ENCODE measurements at regions not wholly inside any gene's neighbourhood (a gene's known extent, or its start where the extent isn't known, plus 50 kb on each side); places are given as distances from the start of the nearest gene placed in this dataset.

DNA sequence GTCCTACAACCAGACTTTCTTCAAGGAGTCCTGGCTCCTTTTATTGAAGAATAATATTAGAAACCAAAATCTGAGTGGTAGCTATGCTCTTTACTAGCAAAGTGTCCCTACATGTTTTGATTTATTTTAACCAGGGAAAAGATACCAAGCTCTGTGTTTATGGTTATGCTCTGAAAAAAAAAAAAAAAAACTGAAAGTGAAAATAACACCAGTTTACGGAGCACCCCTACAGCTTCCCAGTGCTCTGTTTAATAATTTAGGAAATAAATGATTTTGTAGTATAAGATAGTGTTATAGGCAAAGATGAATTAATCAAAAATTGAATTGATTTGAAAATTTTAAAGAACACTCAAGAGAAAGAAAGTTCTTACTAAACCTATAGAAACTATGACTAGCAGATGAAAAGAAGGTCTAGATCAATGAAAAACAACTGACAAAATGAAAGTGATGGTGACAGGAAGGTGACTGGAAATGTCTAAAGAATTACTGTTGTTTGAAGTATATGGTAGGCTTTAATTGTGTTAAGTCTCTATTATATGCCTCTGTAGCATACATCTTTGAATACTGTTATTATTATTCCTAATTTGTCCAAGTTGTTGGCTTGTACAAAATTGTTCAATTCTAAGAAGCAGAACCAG is 1698.4 kb upstream of the PCDH10 start:
- TF ChIP-seq POLR2A (IDR thresholded peaks at IDR 0.05), result no peak
- TF ChIP-seq, protein P1, sequence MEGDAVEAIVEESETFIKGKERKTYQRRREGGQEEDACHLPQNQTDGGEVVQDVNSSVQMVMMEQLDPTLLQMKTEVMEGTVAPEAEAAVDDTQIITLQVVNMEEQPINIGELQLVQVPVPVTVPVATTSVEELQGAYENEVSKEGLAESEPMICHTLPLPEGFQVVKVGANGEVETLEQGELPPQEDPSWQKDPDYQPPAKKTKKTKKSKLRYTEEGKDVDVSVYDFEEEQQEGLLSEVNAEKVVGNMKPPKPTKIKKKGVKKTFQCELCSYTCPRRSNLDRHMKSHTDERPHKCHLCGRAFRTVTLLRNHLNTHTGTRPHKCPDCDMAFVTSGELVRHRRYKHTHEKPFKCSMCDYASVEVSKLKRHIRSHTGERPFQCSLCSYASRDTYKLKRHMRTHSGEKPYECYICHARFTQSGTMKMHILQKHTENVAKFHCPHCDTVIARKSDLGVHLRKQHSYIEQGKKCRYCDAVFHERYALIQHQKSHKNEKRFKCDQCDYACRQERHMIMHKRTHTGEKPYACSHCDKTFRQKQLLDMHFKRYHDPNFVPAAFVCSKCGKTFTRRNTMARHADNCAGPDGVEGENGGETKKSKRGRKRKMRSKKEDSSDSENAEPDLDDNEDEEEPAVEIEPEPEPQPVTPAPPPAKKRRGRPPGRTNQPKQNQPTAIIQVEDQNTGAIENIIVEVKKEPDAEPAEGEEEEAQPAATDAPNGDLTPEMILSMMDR (IDR thresholded peaks at IDR 0.05), result no peak
